GM18951 (cell line): ENCODE measurements at regions not wholly inside any gene's neighbourhood (a gene's known extent, or its start where the extent isn't known, plus 50 kb on each side); places are given as distances from the start of the nearest gene placed in this dataset.

Source experiments
- POLR2A ChIP-seq: IDR thresholded peaks from 4 replicates; pipeline ENCODE4 v1.6.1; 2011; ENCODE audit warnings: mild to moderate bottlenecking; ENCODE audit not compliant: insufficient read length, insufficient read depth; ENCODE audit errors: extremely low read depth
- in situ Hi-C: fragments of 300-500 bp; cut with MboI; formaldehyde crosslinking; loops from one replicate; pipeline ENCODE4 v1.12.0; 2022; ENCODE audit warnings: low sequenced_read_pairs, mixed read lengths, inconsistent platforms; ENCODE audit not compliant: unreplicated experiment

GRCh38 chr12:124372831-124373230 is 77.9 kb downstream of the RFLNA start:
- in situ Hi-C loops, result loop anchor here (25.0 kb wide), 1 partner anchor 389 kb away; no protein-coding TSS in a partner anchor

GRCh38 chr12:124371970-124372555 is 77.2 kb downstream of the RFLNA start:
- TF ChIP-seq POLR2A, result no peak
- in situ Hi-C loops, result loop anchor here (25.0 kb wide), 1 partner anchor 390 kb away; no protein-coding TSS in a partner anchor

More at GRCh38 chr12:124372831-124373230, 77.9 kb downstream of the RFLNA start:
- no peak for TF ChIP-seq POLR2A

GRCh38 chr12:124371366-124371765 is 76.5 kb downstream of the RFLNA start:
- in situ Hi-C loops, result loop anchor here (25.0 kb wide), 1 partner anchor 391 kb away; no protein-coding TSS in a partner anchor
- TF ChIP-seq POLR2A, result no peak

- no peak for TF ChIP-seq POLR2A
- in situ Hi-C loops, result loop anchor here (25.0 kb wide), 1 partner anchor 391 kb away; no protein-coding TSS in a partner anchor
Observed at GRCh38 chr12:124370851-124371250, 76.0 kb downstream of the RFLNA start.

- TF ChIP-seq POLR2A, result no peak
- in situ Hi-C loops, result loop anchor here (25.0 kb wide), 1 partner anchor 392 kb away; no protein-coding TSS in a partner anchor
Observed at GRCh38 chr12:124370384-124370783, 75.5 kb downstream of the RFLNA start.

GRCh38 chr12:124369827-124370378 is 75.0 kb downstream of the RFLNA start:
- no peak for TF ChIP-seq POLR2A
- in situ Hi-C loops, result loop anchor here (25.0 kb wide), 1 partner anchor 392 kb away; no protein-coding TSS in a partner anchor

- TF ChIP-seq POLR2A, result no peak
- in situ Hi-C loops, result loop anchor here (25.0 kb wide), 1 partner anchor 393 kb away; no protein-coding TSS in a partner anchor
Observed at GRCh38 chr12:124369055-124369826, 74.3 kb downstream of the RFLNA start.

GRCh38 chr12:124368421-124369032 is 73.6 kb downstream of the RFLNA start:
- in situ Hi-C loops, result loop anchor here (25.0 kb wide), 1 partner anchor 394 kb away; no protein-coding TSS in a partner anchor
- TF ChIP-seq POLR2A, result no peak

- in situ Hi-C loops, result loop anchor here (25.0 kb wide), 1 partner anchor 396 kb away; no protein-coding TSS in a partner anchor
- TF ChIP-seq POLR2A, result no peak
Observed at GRCh38 chr12:124365726-124366430, 71.0 kb downstream of the RFLNA start.
